Tongue (tissue), 1 donor: ENCODE measurements at regions not wholly inside any gene's neighbourhood (a gene's known extent, or its start where the extent isn't known, plus 50 kb on each side); places are given as distances from the start of the nearest gene placed in this dataset.

Source experiments
- DNase-seq: peaks from one replicate; pipeline ENCODE4 v3.0.0-alpha.2; 2015

- DNase-seq = no peak
Measured at GRCh38 chr3:178155521-178155920, 380.7 kb upstream of the KCNMB2 start.

GRCh38 chr3:178156301-178156700 lies 379.9 kb upstream of the KCNMB2 start:
- no peak for DNase-seq

GRCh38 chr3:178159691-178160220 lies 376.5 kb upstream of the KCNMB2 start:
- DNase-seq = no peak

GRCh38 chr3:178169421-178169820 lies 366.8 kb upstream of the KCNMB2 start:
- DNase-seq = no peak

GRCh38 chr3:178170698-178171535 lies 365.3 kb upstream of the KCNMB2 start:
- DNase-seq = peak; percentile 60

GRCh38 chr3:178172121-178172520 lies 364.1 kb upstream of the KCNMB2 start:
- no peak for DNase-seq

- no peak for DNase-seq
Measured at GRCh38 chr3:178174201-178174915, 361.9 kb upstream of the KCNMB2 start.

- no peak for DNase-seq
Measured at GRCh38 chr3:178181088-178181487, 355.1 kb upstream of the KCNMB2 start.

GRCh38 chr3:178181784-178182183 lies 354.5 kb upstream of the KCNMB2 start:
- DNase-seq = no peak

- peak; percentile 35 for DNase-seq
Measured at GRCh38 chr3:178182337-178182779, 353.9 kb upstream of the KCNMB2 start.

GRCh38 chr3:178184833-178185232 lies 351.4 kb upstream of the KCNMB2 start:
- DNase-seq = no peak

GRCh38 chr3:178186666-178187065 lies 349.6 kb upstream of the KCNMB2 start:
- no peak for DNase-seq

- no peak for DNase-seq
Measured at GRCh38 chr3:178189854-178190253, 346.4 kb upstream of the KCNMB2 start.

GRCh38 chr3:178193846-178194245 lies 342.4 kb upstream of the KCNMB2 start:
- no peak for DNase-seq

- no peak for DNase-seq
Measured at GRCh38 chr3:178194539-178194938, 341.7 kb upstream of the KCNMB2 start.

- no peak for DNase-seq
Measured at GRCh38 chr3:178195824-178196223, 340.4 kb upstream of the KCNMB2 start.

GRCh38 chr3:178198329-178198728 lies 337.9 kb upstream of the KCNMB2 start:
- DNase-seq = no peak

- DNase-seq = no peak
Measured at GRCh38 chr3:178200316-178200715, 335.9 kb upstream of the KCNMB2 start.

- no peak for DNase-seq
Measured at GRCh38 chr3:178201714-178202113, 334.5 kb upstream of the KCNMB2 start.

- DNase-seq = no peak
Measured at GRCh38 chr3:178202194-178202593, 334.0 kb upstream of the KCNMB2 start.

- peak; percentile 20 for DNase-seq
Measured at GRCh38 chr3:178203165-178203564, 333.1 kb upstream of the KCNMB2 start.

GRCh38 chr3:178203650-178204049 lies 332.6 kb upstream of the KCNMB2 start:
- no peak for DNase-seq

GRCh38 chr3:178205740-178206139 lies 330.5 kb upstream of the KCNMB2 start:
- no peak for DNase-seq
